IMR-90 (cell line): ENCODE measurements at regions not wholly inside any gene's neighbourhood (a gene's known extent, or its start where the extent isn't known, plus 50 kb on each side); places are given as distances from the start of the nearest gene placed in this dataset.

Experiments used
- ATAC-seq: fragments of 200-7000 bp; cut with Tn5 transposase; 2 replicates; pipeline ENCODE4 v1.9.1; 2020; ENCODE audit warnings: low read depth, mild to moderate bottlenecking, moderate library complexity
- BruUV-seq: library from RNA; stranded (reverse); fragments of 400-500 nt; replicated peaks from 2 replicates; lab custom pipeline; 2021; lab: Mats Ljungman, UMichigan
- CTCF ChIA-PET: fragments of 300-600 bp; formaldehyde crosslinking; extraction: SDS; loops from one replicate; lab custom pipeline; 2021; ENCODE audit warnings: antibody characterized with exemption; lab: Yijun Ruan, JAX
- POLR2A ChIA-PET: fragments of 300-600 bp; sonication (Branson Sonifier 250); formaldehyde crosslinking; loops from one replicate; lab custom pipeline; 2022; ENCODE audit warnings: antibody characterized with exemption; ENCODE audit not compliant: unreplicated experiment; lab: Charles Lee
- DNase-seq: peaks from one replicate; pipeline ENCODE4 v3.0.0; 2013
- H2AFZ ChIP-seq: replicated peaks from 2 replicates; pipeline ENCODE3; 2013; ENCODE audit warnings: low read length, mild to moderate bottlenecking; ENCODE audit not compliant: poor library complexity
- H2AK5ac ChIP-seq: 2 replicates; pipeline ENCODE4 v1.6.1; 2013; ENCODE audit warnings: low read depth, low read length, inconsistent platforms
- H2AK9ac ChIP-seq: replicated peaks from 2 replicates; pipeline ENCODE3; 2013; ENCODE audit warnings: mild to moderate bottlenecking, low read depth, low read length, moderate library complexity; ENCODE audit not compliant: poor library complexity
- H2BK120ac ChIP-seq: 2 replicates; pipeline ENCODE4 v1.6.1; 2013; ENCODE audit warnings: low read depth, low read length, inconsistent platforms
- H2BK15ac ChIP-seq: 3 replicates; pipeline ENCODE4 v1.6.1; 2013; ENCODE audit warnings: low read depth, low read length, inconsistent platforms
- H2BK20ac ChIP-seq: 2 replicates; pipeline ENCODE4 v1.6.1; 2013; ENCODE audit warnings: low read depth, mild to moderate bottlenecking, inconsistent platforms, low read length, moderate library complexity
- H2BK5ac ChIP-seq: 2 replicates; pipeline ENCODE4 v1.6.1; 2013; ENCODE audit warnings: mild to moderate bottlenecking, low read depth, low read length, inconsistent platforms; ENCODE audit not compliant: poor library complexity, severe bottlenecking
- H3K14ac ChIP-seq: replicated peaks from 2 replicates; pipeline ENCODE4 v1.6.1; 2013; ENCODE audit warnings: low read depth, low read length, inconsistent platforms
- H3K18ac ChIP-seq: 2 replicates; pipeline ENCODE4 v1.6.1; 2013; ENCODE audit warnings: low read depth, low read length, control low read depth
- H3K23ac ChIP-seq: 2 replicates; pipeline ENCODE4 v1.6.1; 2013; ENCODE audit warnings: low read depth, low read length, inconsistent platforms
- H3K27ac ChIP-seq: 2 replicates; pipeline ENCODE4 v1.5.1; 2013; ENCODE audit warnings: mild to moderate bottlenecking, control low read depth, low read length; ENCODE audit not compliant: insufficient read depth
- H3K27me3 ChIP-seq: 2 replicates; pipeline ENCODE4 v1.6.1; 2013; ENCODE audit warnings: low read length; ENCODE audit not compliant: control insufficient read depth, insufficient read depth
- H3K36me3 ChIP-seq: 2 replicates; pipeline ENCODE4 v1.6.1; 2013; ENCODE audit warnings: low read length, mixed read lengths; ENCODE audit not compliant: control insufficient read depth, insufficient read depth
- H3K4ac ChIP-seq: 2 replicates; pipeline ENCODE4 v1.6.1; 2013; ENCODE audit warnings: low read depth, low read length, inconsistent platforms
- H3K4me1 ChIP-seq: 2 replicates; pipeline ENCODE4 v1.6.1; 2013; ENCODE audit warnings: low read length, mixed read lengths; ENCODE audit not compliant: control insufficient read depth, insufficient read depth
- H3K4me2 ChIP-seq: 2 replicates; pipeline ENCODE4 v1.6.1; 2013; ENCODE audit warnings: low read depth, mild to moderate bottlenecking, control low read depth, low read length, moderate library complexity
- H3K4me3 ChIP-seq: 2 replicates; pipeline ENCODE4 v1.5.1; 2013; ENCODE audit warnings: low read depth, mild to moderate bottlenecking, control low read depth, low read length, moderate library complexity; ENCODE audit not compliant: insufficient read depth
- H3K56ac ChIP-seq: 2 replicates; pipeline ENCODE4 v1.6.1; 2013; ENCODE audit warnings: low read length, inconsistent platforms; ENCODE audit not compliant: insufficient read depth; ENCODE audit errors: extremely low read depth
- H3K79me1 ChIP-seq, 2 experiments: 2 replicates each; pipeline ENCODE4 v1.6.1; 2013; ENCODE audit warnings: low read length in 2 of 2, inconsistent platforms in 1 of 2, low read depth in 1 of 2
- H3K9ac ChIP-seq: 2 replicates; pipeline ENCODE4 v1.6.1; 2013; ENCODE audit warnings: low read depth, low read length, control low read depth
- H3K9me1 ChIP-seq: 2 replicates; pipeline ENCODE4 v1.6.1; 2013; ENCODE audit warnings: low read length, inconsistent platforms; ENCODE audit not compliant: insufficient read depth
- H3K9me3 ChIP-seq: 2 replicates; pipeline ENCODE4 v1.6.1; 2013; ENCODE audit warnings: low read length; ENCODE audit not compliant: control insufficient read depth, insufficient read depth
- H4K20me1 ChIP-seq: 2 replicates; pipeline ENCODE4 v1.6.1; 2013; ENCODE audit warnings: low read length, inconsistent platforms; ENCODE audit not compliant: insufficient read depth
- H4K5ac ChIP-seq: 2 replicates; pipeline ENCODE4 v1.6.1; 2013; ENCODE audit warnings: mild to moderate bottlenecking, low read depth, low read length, control low read depth
- H4K8ac ChIP-seq, 2 experiments: 2 replicates each; pipeline ENCODE4 v1.6.1; 2013; ENCODE audit warnings: low read depth in 2 of 2, low read length in 2 of 2, control low read depth in 1 of 2, inconsistent platforms in 1 of 2
- H4K91ac ChIP-seq: 2 replicates; pipeline ENCODE4 v1.6.1; 2013; ENCODE audit warnings: low read depth, low read length, inconsistent platforms; ENCODE audit not compliant: insufficient read depth
- BHLHE40 ChIP-seq: fragments of 150-350 bp; IDR thresholded peaks from 2 replicates; pipeline ENCODE4 v1.6.1; 2016; ENCODE audit warnings: mild to moderate bottlenecking, low read depth, low read length
- CEBPB ChIP-seq: IDR thresholded peaks from 2 replicates; pipeline ENCODE4 v1.6.1; 2012; ENCODE audit warnings: low read depth, low read length, improper control_type of control experiment
- CHD1 ChIP-seq: IDR thresholded peaks from 2 replicates; pipeline ENCODE4 v1.6.1; 2012; ENCODE audit warnings: low read depth, low read length, improper control_type of control experiment
- FOS ChIP-seq: fragments of 150-350 bp; IDR thresholded peaks from 2 replicates; pipeline ENCODE4 v1.6.1; 2016; ENCODE audit warnings: low read depth, low read length
- MAFK ChIP-seq: IDR thresholded peaks from 2 replicates; pipeline ENCODE4 v1.6.1; 2012; ENCODE audit warnings: low read depth, low read length, improper control_type of control experiment
- MAZ ChIP-seq: IDR thresholded peaks from 2 replicates; pipeline ENCODE4 v1.6.1; 2012; ENCODE audit warnings: low read depth, mild to moderate bottlenecking, low read length, improper control_type of control experiment, moderate library complexity, borderline replicate concordance
- MXI1 ChIP-seq: IDR thresholded peaks from 2 replicates; pipeline ENCODE4 v1.6.1; 2012; ENCODE audit warnings: low read depth, mild to moderate bottlenecking, low read length, moderate library complexity, borderline replicate concordance
- NFE2L2 ChIP-seq: fragments of 150-350 bp; IDR thresholded peaks from 2 replicates; pipeline ENCODE4 v1.6.1; 2016; ENCODE audit warnings: low read depth, mild to moderate bottlenecking, low read length
- POLR2A ChIP-seq: IDR thresholded peaks from 2 replicates; pipeline ENCODE4 v1.6.1; 2012; ENCODE audit warnings: mild to moderate bottlenecking, low read depth, low read length
- RAD21 ChIP-seq: IDR thresholded peaks from 2 replicates; pipeline ENCODE4 v1.6.1; 2012; ENCODE audit warnings: low read length, improper control_type of control experiment
- RCOR1 ChIP-seq: IDR thresholded peaks from 2 replicates; pipeline ENCODE4 v1.6.1; 2012; ENCODE audit warnings: mild to moderate bottlenecking, low read length, improper control_type of control experiment; ENCODE audit not compliant: insufficient replicate concordance
- RFX5 ChIP-seq: IDR thresholded peaks from 2 replicates; pipeline ENCODE4 v1.8.0; 2012; ENCODE audit warnings: low read depth, mild to moderate bottlenecking, low read length, moderate library complexity
- SMC3 ChIP-seq: fragments of 150-350 bp; IDR thresholded peaks from 2 replicates; pipeline ENCODE4 v1.6.1; 2016; ENCODE audit warnings: low read depth, mild to moderate bottlenecking, antibody characterized with exemption, low read length, moderate library complexity
- WGBS, 2 experiments: methylation state at CpG; one replicate each; pipeline versions ENCODE4 v1.1.5 to v1.1.7; 2013; ENCODE audit warnings: missing lambda C conversion rate in 2 of 2; ENCODE audit not compliant: insufficient read length in 1 of 2; ENCODE audit errors: extremely low coverage in 2 of 2; 5-methylcytosine and 5-hydroxymethylcytosine counted together
- dilution Hi-C: fragments of 300-500 bp; cut with HindIII; formaldehyde crosslinking; loops from one replicate; pipeline ENCODE4 v1.14.3; 2018; ENCODE audit warnings: low sequenced_read_pairs; ENCODE audit not compliant: unreplicated experiment
- in situ Hi-C: fragments of 300-500 bp; cut with MboI; formaldehyde crosslinking; loops from 3 replicates; pipeline ENCODE4 v1.14.3; 2019; ENCODE audit warnings: low sequenced_read_pairs, inconsistent platforms, mixed read lengths
- intact Hi-C: fragments of 100-400 bp; cut with micrococcal nuclease; formaldehyde crosslinking; loops from 2 replicates; pipeline ENCODE4 v1.10.0; 2022
- TF ChIP-seq, protein P1 (sequence below): fragments of 150-350 bp; IDR thresholded peaks from 2 replicates; pipeline ENCODE4 v1.6.1; 2016; ENCODE audit warnings: low read depth, mild to moderate bottlenecking, low read length, moderate library complexity, borderline replicate concordance
- TF ChIP-seq, protein P2 (sequence below): conservative IDR thresholded peaks from 2 replicates; pipeline ENCODE4 v1.5.1; 2012; ENCODE audit warnings: mild to moderate bottlenecking, low read depth, low read length, improper control_type of control experiment
- TF ChIP-seq, protein P3 (sequence below): fragments of 150-350 bp; IDR thresholded peaks from 2 replicates; pipeline ENCODE4 v1.6.1; 2017; ENCODE audit warnings: mild to moderate bottlenecking, antibody characterized with exemption, low read length, low read depth

DNA sequence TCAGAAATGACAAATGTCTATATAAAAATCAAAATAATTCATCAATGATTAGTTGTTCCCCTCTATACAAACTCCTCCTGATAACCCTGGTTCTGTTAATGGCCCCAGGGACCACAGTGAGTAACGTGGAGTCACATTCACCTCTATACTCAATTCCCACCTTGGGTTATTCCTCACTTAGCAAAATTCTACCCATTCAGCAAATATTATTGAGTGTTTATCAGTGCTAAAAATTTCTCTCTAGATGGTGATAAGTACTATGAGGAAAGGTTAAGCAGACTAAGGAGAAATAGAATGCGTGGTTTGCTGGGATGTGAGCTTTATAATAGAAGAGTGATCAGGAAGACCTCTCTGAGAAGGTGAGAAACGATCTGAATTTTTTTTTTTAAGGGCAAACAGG, 1124.5 kb downstream of the BCL11A start:
- no peak overlapping the region for H3K9ac ChIP-seq
- H2AFZ ChIP-seq, result no peak overlapping the region
- no peaks in the 10 kb centered on the region for H3K36me3 ChIP-seq
- intact Hi-C loops (no loop called here), dilution Hi-C loops (no loop called here), in situ Hi-C loops (no loop called here)
- DNase-seq, result no peak
- no peak for TF ChIP-seq RCOR1
- TF ChIP-seq, protein P1, sequence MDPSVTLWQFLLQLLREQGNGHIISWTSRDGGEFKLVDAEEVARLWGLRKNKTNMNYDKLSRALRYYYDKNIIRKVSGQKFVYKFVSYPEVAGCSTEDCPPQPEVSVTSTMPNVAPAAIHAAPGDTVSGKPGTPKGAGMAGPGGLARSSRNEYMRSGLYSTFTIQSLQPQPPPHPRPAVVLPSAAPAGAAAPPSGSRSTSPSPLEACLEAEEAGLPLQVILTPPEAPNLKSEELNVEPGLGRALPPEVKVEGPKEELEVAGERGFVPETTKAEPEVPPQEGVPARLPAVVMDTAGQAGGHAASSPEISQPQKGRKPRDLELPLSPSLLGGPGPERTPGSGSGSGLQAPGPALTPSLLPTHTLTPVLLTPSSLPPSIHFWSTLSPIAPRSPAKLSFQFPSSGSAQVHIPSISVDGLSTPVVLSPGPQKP, result no peak
- TF ChIP-seq POLR2A, result no peak
- TF ChIP-seq, protein P2, sequence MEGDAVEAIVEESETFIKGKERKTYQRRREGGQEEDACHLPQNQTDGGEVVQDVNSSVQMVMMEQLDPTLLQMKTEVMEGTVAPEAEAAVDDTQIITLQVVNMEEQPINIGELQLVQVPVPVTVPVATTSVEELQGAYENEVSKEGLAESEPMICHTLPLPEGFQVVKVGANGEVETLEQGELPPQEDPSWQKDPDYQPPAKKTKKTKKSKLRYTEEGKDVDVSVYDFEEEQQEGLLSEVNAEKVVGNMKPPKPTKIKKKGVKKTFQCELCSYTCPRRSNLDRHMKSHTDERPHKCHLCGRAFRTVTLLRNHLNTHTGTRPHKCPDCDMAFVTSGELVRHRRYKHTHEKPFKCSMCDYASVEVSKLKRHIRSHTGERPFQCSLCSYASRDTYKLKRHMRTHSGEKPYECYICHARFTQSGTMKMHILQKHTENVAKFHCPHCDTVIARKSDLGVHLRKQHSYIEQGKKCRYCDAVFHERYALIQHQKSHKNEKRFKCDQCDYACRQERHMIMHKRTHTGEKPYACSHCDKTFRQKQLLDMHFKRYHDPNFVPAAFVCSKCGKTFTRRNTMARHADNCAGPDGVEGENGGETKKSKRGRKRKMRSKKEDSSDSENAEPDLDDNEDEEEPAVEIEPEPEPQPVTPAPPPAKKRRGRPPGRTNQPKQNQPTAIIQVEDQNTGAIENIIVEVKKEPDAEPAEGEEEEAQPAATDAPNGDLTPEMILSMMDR, result no peak
- no peak for TF ChIP-seq MXI1
- TF ChIP-seq, protein P3, sequence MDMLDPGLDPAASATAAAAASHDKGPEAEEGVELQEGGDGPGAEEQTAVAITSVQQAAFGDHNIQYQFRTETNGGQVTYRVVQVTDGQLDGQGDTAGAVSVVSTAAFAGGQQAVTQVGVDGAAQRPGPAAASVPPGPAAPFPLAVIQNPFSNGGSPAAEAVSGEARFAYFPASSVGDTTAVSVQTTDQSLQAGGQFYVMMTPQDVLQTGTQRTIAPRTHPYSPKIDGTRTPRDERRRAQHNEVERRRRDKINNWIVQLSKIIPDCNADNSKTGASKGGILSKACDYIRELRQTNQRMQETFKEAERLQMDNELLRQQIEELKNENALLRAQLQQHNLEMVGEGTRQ, result no peak
- TF ChIP-seq NFE2L2, result no peak
- no peak for TF ChIP-seq FOS
- TF ChIP-seq MAFK, result no peak
- TF ChIP-seq CHD1, result no peak
- no peak for TF ChIP-seq CEBPB
- no peak for TF ChIP-seq MAZ
- TF ChIP-seq RAD21, result no peak
- TF ChIP-seq BHLHE40, result no peak
- no peak for TF ChIP-seq SMC3
- TF ChIP-seq RFX5, result no peak
- no peaks in the 10 kb centered on the region for H3K4me1 ChIP-seq
- H3K56ac ChIP-seq, result no peak overlapping the region
- ChIA-PET POLR2A (no interaction called here), CTCF (interaction anchor here (0.6 kb wide), 1 partner anchor 43 kb away, joined by 5 read pairs; no protein-coding TSS in a partner anchor)
- no peak overlapping the region for H3K4me3 ChIP-seq
- H2AK5ac ChIP-seq, result no peak overlapping the region
- H3K9me3 ChIP-seq, result peaks cover 8% of the 10 kb centered on the region
- no peak overlapping the region for H4K91ac ChIP-seq
- H3K23ac ChIP-seq, result no peak overlapping the region
- H2BK5ac ChIP-seq, result no peak overlapping the region
- no peak overlapping the region for H4K8ac ChIP-seq
- H2AK9ac ChIP-seq, result no peak overlapping the region
- no peak overlapping the region for H3K14ac ChIP-seq
- no peak overlapping the region for H4K5ac ChIP-seq
- H2BK15ac ChIP-seq, result no peak overlapping the region
- no peak overlapping the region for H3K18ac ChIP-seq
- H4K20me1 ChIP-seq, result no peaks in the 10 kb centered on the region
- H3K27me3 ChIP-seq, result no peaks in the 10 kb centered on the region
- H3K4ac ChIP-seq, result no peak overlapping the region
- BruUV-seq, result no TSS peak
- no peak overlapping the region for H3K4me2 ChIP-seq
- H2BK20ac ChIP-seq, result no peak overlapping the region
- WGBS, 2 experiments, result 14% methylated on average over 2 of the region's 3 CpGs; no CpG with 5 or more reads in 1 of the 2 experiments
- H3K9me1 ChIP-seq, result no peaks in the 10 kb centered on the region
- H3K27ac ChIP-seq, result no peak overlapping the region
- H2BK120ac ChIP-seq, result no peak overlapping the region
- no peaks in the 10 kb centered on the region for H3K79me1 ChIP-seq
- no peak for ATAC-seq
